HCT116 (cell line): ENCODE measurements at regions not wholly inside any gene's neighbourhood (a gene's known extent, or its start where the extent isn't known, plus 50 kb on each side); places are given as distances from the start of the nearest gene placed in this dataset.

Source experiments
- ATAC-seq: fragments of 200-7000 bp; cut with Tn5 transposase; 2 replicates; pipeline ENCODE4 v1.9.1; 2020; ENCODE audit warnings: mild to moderate bottlenecking, moderate library complexity
- BruUV-seq: library from RNA; stranded (reverse); fragments of 400-500 nt; replicated peaks from 2 replicates; lab custom pipeline; 2021; lab: Mats Ljungman, UMichigan
- CTCF ChIA-PET: fragments of 300-600 bp; sonication (Branson Sonifier 250); formaldehyde crosslinking; loops from one replicate; lab custom pipeline; 2021; ENCODE audit warnings: antibody characterized with exemption; lab: Charles Lee
- POLR2A ChIA-PET: fragments of 300-600, 350-600 bp; sonication (Branson Sonifier 250); formaldehyde crosslinking; loops from one replicate; lab custom pipeline; 2021; ENCODE audit warnings: antibody characterized with exemption; lab: Charles Lee
- RAD21 ChIA-PET, 2 experiments: fragments of 300-600 bp; sonication (Branson Sonifier 250); formaldehyde crosslinking; loops; one replicate each; lab custom pipeline; 2023; ENCODE audit warnings: low total read pairs in 2 of 2; ENCODE audit not compliant: uncharacterized antibody in 2 of 2, unreplicated experiment in 2 of 2, low non-redundant PET in 1 of 2; lab: Charles Lee
- DNase-seq: peaks from one replicate; pipeline ENCODE4 v3.0.0-alpha.2; 2010; ENCODE audit warnings: low read depth, low spot score
- H2AFZ ChIP-seq: fragments of 200-600 bp; shearing (Covaris generic), sonication (generic); 2 replicates; pipeline ENCODE4 v1.6.1; 2017; ENCODE audit warnings: low read depth, mixed run types, mixed read lengths, antibody characterized with exemption, low read length; ENCODE audit not compliant: poor library complexity, severe bottlenecking
- H3K27ac ChIP-seq: 2 replicates; pipeline ENCODE4 v1.5.1; 2012; ENCODE audit warnings: low read depth, low read length
- H3K27me3 ChIP-seq: fragments of 200-600 bp; sonication (generic); 2 replicates; pipeline ENCODE4 v1.6.1; 2016; ENCODE audit warnings: mixed run types, low read length, mixed read lengths; ENCODE audit not compliant: insufficient read depth
- H3K36me3 ChIP-seq, 2 experiments: fragments of 200-500 bp in 1 of 2; fragments of 200-600 bp in 1 of 2; sonication (Bioruptor generic) in 1 of 2; sonication (generic) in 1 of 2; 2 replicates each; pipeline versions ENCODE4 v1.5.1 to v1.6.1; 2014 to 2016; ENCODE audit warnings: low read length in 2 of 2, inconsistent platforms in 1 of 2, mixed read lengths in 1 of 2, mixed run types in 1 of 2; ENCODE audit not compliant: insufficient read depth in 2 of 2, control insufficient read depth in 1 of 2
- H3K4me1 ChIP-seq, 2 experiments: fragments of 200-600 bp in 1 of 2; sonication (generic) in 1 of 2; 2 replicates each; pipeline versions ENCODE4 v1.5.1 to v1.6.1; 2012 to 2017; ENCODE audit warnings: low read length in 2 of 2, inconsistent platforms in 1 of 2, mild to moderate bottlenecking in 1 of 2, mixed read lengths in 1 of 2, mixed run types in 1 of 2, moderate library complexity in 1 of 2; ENCODE audit not compliant: insufficient read depth in 2 of 2, control insufficient read depth in 1 of 2
- H3K4me2 ChIP-seq: fragments of 200-600 bp; sonication (generic); 2 replicates; pipeline ENCODE4 v1.6.1; 2017; ENCODE audit warnings: mixed run types, low read length, mixed read lengths
- H3K4me3 ChIP-seq, 2 experiments: fragments of 200-600 bp in 1 of 2; sonication (generic) in 1 of 2; replicated peaks in 1 of 2; 2 replicates each; pipeline ENCODE4 v1.5.1; 2011 to 2016; ENCODE audit warnings: low read length in 2 of 2, control low read depth in 1 of 2, low read depth in 1 of 2, mild to moderate bottlenecking in 1 of 2, mixed read lengths in 1 of 2, mixed run types in 1 of 2
- H3K79me2 ChIP-seq: fragments of 200-600 bp; sonication (generic); 2 replicates; pipeline ENCODE4 v1.6.1; 2017; ENCODE audit warnings: mild to moderate bottlenecking, mixed run types, low read length, moderate library complexity, mixed read lengths; ENCODE audit not compliant: insufficient read depth
- H3K9ac ChIP-seq: fragments of 200-600 bp; sonication (generic); 2 replicates; pipeline ENCODE4 v1.6.1; 2016; ENCODE audit warnings: low read length, mixed read lengths
- H3K9me2 ChIP-seq: fragments of 200-600 bp; sonication (generic), shearing (Covaris generic); 2 replicates; pipeline ENCODE4 v1.6.1; 2017; ENCODE audit warnings: mixed run types, mild to moderate bottlenecking, moderate library complexity; ENCODE audit not compliant: insufficient read depth
- H3K9me3 ChIP-seq, 2 experiments: fragments of 200-500 bp in 1 of 2; fragments of 200-600 bp in 1 of 2; sonication (Bioruptor generic) in 1 of 2; sonication (generic) in 1 of 2; 2 replicates each; pipeline ENCODE4 v1.6.1; 2014 to 2017; ENCODE audit warnings: low read length in 2 of 2, mixed read lengths in 2 of 2, inconsistent platforms in 1 of 2, low read depth in 1 of 2, mild to moderate bottlenecking in 1 of 2, mixed run types in 1 of 2, moderate library complexity in 1 of 2; ENCODE audit not compliant: control insufficient read depth in 1 of 2, insufficient read depth in 1 of 2
- H4K20me1 ChIP-seq: fragments of 200-600 bp; sonication (generic), shearing (Covaris generic); 2 replicates; pipeline ENCODE4 v1.6.1; 2017; ENCODE audit warnings: mixed run types, mild to moderate bottlenecking, moderate library complexity; ENCODE audit not compliant: insufficient read depth
- CBX3 ChIP-seq: IDR thresholded peaks from 2 replicates; pipeline ENCODE4 v1.6.1; 2012; ENCODE audit warnings: low read depth
- CTCF ChIP-seq, 3 experiments: fragments of 200-600 bp in 1 of 3; sonication (generic) in 1 of 3; IDR thresholded peaks in 2 of 3; conservative IDR thresholded peaks in 1 of 3; 2 replicates each; pipeline ENCODE4 v1.5.1; 2012 to 2017; ENCODE audit warnings: low read depth in 2 of 3, low read length in 2 of 3, antibody characterized with exemption in 1 of 3, borderline replicate concordance in 1 of 3, control low read depth in 1 of 3, mild to moderate bottlenecking in 1 of 3, mixed read lengths in 1 of 3, mixed run types in 1 of 3, moderate library complexity in 1 of 3; ENCODE audit not compliant: insufficient read depth in 1 of 3
- EZH2phosphoT487 ChIP-seq: fragments of 200-600 bp; IDR thresholded peaks from 2 replicates; pipeline ENCODE4 v1.6.1; 2018; ENCODE audit warnings: antibody characterized with exemption, borderline replicate concordance
- JUND ChIP-seq: IDR thresholded peaks from 2 replicates; pipeline ENCODE4 v1.6.1; 2012
- POLR2AphosphoS5 ChIP-seq: IDR thresholded peaks from 2 replicates; pipeline ENCODE4 v1.6.1; 2011; ENCODE audit warnings: mild to moderate bottlenecking, low read depth, low read length, moderate library complexity
- RAD21 ChIP-seq: IDR thresholded peaks from 2 replicates; pipeline ENCODE4 v1.6.1; 2012; ENCODE audit warnings: low read depth, mild to moderate bottlenecking
- REST ChIP-seq: IDR thresholded peaks from 2 replicates; pipeline ENCODE4 v1.6.1; 2012; ENCODE audit warnings: low read depth
- YY1 ChIP-seq: IDR thresholded peaks from 2 replicates; pipeline ENCODE4 v1.6.1; 2011; ENCODE audit warnings: low read length, low read depth, moderate library complexity, mild to moderate bottlenecking; ENCODE audit not compliant: insufficient replicate concordance; ENCODE audit errors: extremely low read depth
- ZFX ChIP-seq: fragments of 450-650 bp; IDR thresholded peaks from 2 replicates; pipeline ENCODE4 v1.6.1; 2017
- intact Hi-C: fragments of 100-400 bp; cut with micrococcal nuclease; formaldehyde crosslinking; loops from 2 replicates; pipeline ENCODE4 v1.10.0; 2022

- H3K4me1 ChIP-seq = no peaks in the 10 kb centered on the region
- intact Hi-C loops = loop anchor here (5.0 kb wide), 2 partner anchors 51 to 196 kb away; no protein-coding TSS in a partner anchor
- H4K20me1 ChIP-seq = no peaks in the 10 kb centered on the region
- peak overlapping the region; percentile 55 for H2AFZ ChIP-seq
- ATAC-seq = peak; percentile 90
- POLR2A ChIA-PET = interaction anchor here (1.1 kb wide), 1 partner anchor 52 kb away, joined by 4 read pairs; no protein-coding TSS in a partner anchor
- RAD21 ChIA-PET = interaction anchor here in 1 of 2 experiments (1.1 kb wide), 1 partner anchor 52 kb away, joined by 5 read pairs; no protein-coding TSS in a partner anchor
- no peaks in the 10 kb centered on the region for H3K9me3 ChIP-seq
- H3K27ac ChIP-seq = no peak overlapping the region
- H3K27me3 ChIP-seq = no peaks in the 10 kb centered on the region
- peak; percentile 36 for DNase-seq
- H3K9me2 ChIP-seq = no peaks in the 10 kb centered on the region
- H3K4me3 ChIP-seq = no peak overlapping the region
- CTCF ChIA-PET = interaction anchor here (0.8 to 1.6 kb wide), 17 partner anchors 9 to 316 kb away, joined by 3 to 9 read pairs (median 3); no protein-coding TSS in a partner anchor
- H3K4me2 ChIP-seq = no peak overlapping the region
- no peak for TF ChIP-seq JUND
- TF ChIP-seq RAD21 = peak; percentile 71
- peak; percentile 42 to 58 (median 44); a peak in 4 of 6 replicates for TF ChIP-seq CTCF (IDR thresholded peaks at IDR 0.05 in 2 of 3, conservative IDR thresholded peaks at IDR 0.05 in 1 of 3; ENCODE audit: borderline replicate concordance in 1 of 3, insufficient read depth in 1 of 3, low read depth in 2 of 3, low read length in 2 of 3)
- TF ChIP-seq POLR2AphosphoS5 = no peak
- H3K79me2 ChIP-seq = no peaks in the 10 kb centered on the region
- no peaks in the 10 kb centered on the region for H3K36me3 ChIP-seq
- no TSS peak for BruUV-seq
- H3K9ac ChIP-seq = no peak overlapping the region
These were observed 122.8 kb upstream of the USP24 start for GRCh38 chr1:55337801-55338447.

- no peaks in the 10 kb centered on the region for H3K27me3 ChIP-seq
- H3K36me3 ChIP-seq = no peaks in the 10 kb centered on the region
- H3K9ac ChIP-seq = no peak overlapping the region
- no peak overlapping the region for H2AFZ ChIP-seq
- no peak overlapping the region for H3K4me2 ChIP-seq
- ATAC-seq (no peak), DNase-seq (no peak)
- no peaks in the 10 kb centered on the region for H3K4me1 ChIP-seq
- BruUV-seq = no TSS peak
- H3K4me3 ChIP-seq = no peak overlapping the region
- intact Hi-C loops = loop anchor here (5.0 kb wide), 2 partner anchors 47 to 192 kb away; no protein-coding TSS in a partner anchor
- H3K27ac ChIP-seq = no peak overlapping the region
- H4K20me1 ChIP-seq = no peaks in the 10 kb centered on the region
- H3K9me3 ChIP-seq = no peaks in the 10 kb centered on the region
- H3K9me2 ChIP-seq = no peaks in the 10 kb centered on the region
- no peaks in the 10 kb centered on the region for H3K79me2 ChIP-seq
- RAD21 ChIA-PET = no interaction called here
- POLR2A ChIA-PET = no interaction called here
- CTCF ChIA-PET = no interaction called here
- TF ChIP-seq REST (no peak), JUND (no peak), YY1 (no peak), EZH2phosphoT487 (no peak), CBX3 (no peak), CTCF (IDR thresholded peaks at IDR 0.05 in 2 of 3, conservative IDR thresholded peaks at IDR 0.05 in 1 of 3; ENCODE audit: borderline replicate concordance in 1 of 3, insufficient read depth in 1 of 3, low read depth in 2 of 3, low read length in 2 of 3) (no peak), ZFX (no peak)
These were observed 119.6 kb upstream of the USP24 start for GRCh38 chr1:55334797-55335196.
